K562 (cell line): ENCODE measurements at regions not wholly inside any gene's neighbourhood (a gene's known extent, or its start where the extent isn't known, plus 50 kb on each side); places are given as distances from the start of the nearest gene placed in this dataset.

Source experiments
- C11orf30 ChIP-seq: fragments of 450-650 bp; IDR thresholded peaks from 2 replicates; pipeline ENCODE4 v1.6.1; 2016; ENCODE audit warnings: low read depth, mild to moderate bottlenecking
- DLX4 ChIP-seq: fragments of 250-450 bp; sonication (Bioruptor Pico); IDR thresholded peaks from 2 replicates; pipeline ENCODE4 v1.6.1; 2021; ENCODE audit warnings: mild to moderate bottlenecking
- ETS2 ChIP-seq: IDR thresholded peaks from 2 replicates; pipeline ENCODE4 v1.6.1; 2016; ENCODE audit warnings: borderline replicate concordance, missing genetic modification characterization, mild to moderate bottlenecking, moderate library complexity, missing compliant biosample characterization; ENCODE audit not compliant: poor library complexity, severe bottlenecking
- HMG20A ChIP-seq: fragments of 450-650 bp; formaldehyde crosslinking; conservative IDR thresholded peaks from 2 replicates; pipeline ENCODE4 v1.4.0; 2020; ENCODE audit warnings: mild to moderate bottlenecking, mixed read lengths
- NFATC3 ChIP-seq: fragments of 450-650 bp; IDR thresholded peaks from 2 replicates; pipeline ENCODE4 v1.6.1; 2017; ENCODE audit warnings: mild to moderate bottlenecking
- RHOXF2B ChIP-seq: fragments of 250-450 bp; sonication (Bioruptor Pico); conservative IDR thresholded peaks from 2 replicates; pipeline ENCODE4 v1.5.1; 2021
- SMAD2 ChIP-seq: fragments of 150-350 bp; IDR thresholded peaks from 2 replicates; pipeline ENCODE4 v1.6.1; 2014; ENCODE audit warnings: low read depth, mild to moderate bottlenecking, low read length
- TAF9B ChIP-seq: fragments of 450-650 bp; IDR thresholded peaks from 2 replicates; pipeline ENCODE4 v1.6.1; 2018; ENCODE audit warnings: mild to moderate bottlenecking; ENCODE audit not compliant: partially characterized antibody
- TSHZ1 ChIP-seq: fragments of 250-450 bp; sonication (Bioruptor Pico); IDR thresholded peaks from 2 replicates; pipeline ENCODE4 v1.4.0; 2020; ENCODE audit warnings: mild to moderate bottlenecking, moderate library complexity
- UBTF ChIP-seq, 2 experiments: IDR thresholded peaks; 2 replicates each; pipeline ENCODE4 v1.6.1; 2012; ENCODE audit warnings: improper control_type of control experiment in 2 of 2, low read depth in 2 of 2, low read length in 2 of 2, borderline replicate concordance in 1 of 2
- ZFP91 ChIP-seq: sonication (generic); formaldehyde crosslinking; IDR thresholded peaks from 2 replicates; pipeline ENCODE4 v1.8.0; 2022; ENCODE audit warnings: mild to moderate bottlenecking, missing genetic modification reagents
- ZNF512 ChIP-seq: IDR thresholded peaks from 2 replicates; pipeline ENCODE4 v1.6.1; 2016; ENCODE audit warnings: missing genetic modification characterization, missing compliant biosample characterization

- no peak for TF ChIP-seq UBTF (IDR thresholded peaks at IDR 0.05; ENCODE audit: borderline replicate concordance in 1 of 2, low read depth in 2 of 2, low read length in 2 of 2)
- TF ChIP-seq C11orf30: no peak
- no peak for TF ChIP-seq DLX4 (CRISPR knock-in tag)
- no peak for TF ChIP-seq HMG20A
- no peak for TF ChIP-seq RHOXF2B (CRISPR knock-in tag)
- no peak for TF ChIP-seq ETS2 (tag)
- no peak for TF ChIP-seq NFATC3
- TF ChIP-seq TAF9B: no peak
- TF ChIP-seq ZNF512: no peak
- no peak for TF ChIP-seq SMAD2
- no peak for TF ChIP-seq ZFP91 (CRISPR knock-in tag)
- no peak for TF ChIP-seq TSHZ1
These were observed 201.5 kb downstream of the SP3 start (continued) for GRCh38 chr2:173763641-173764040.
